DOHH2 (cell line): ENCODE measurements at regions not wholly inside any gene's neighbourhood (a gene's known extent, or its start where the extent isn't known, plus 50 kb on each side); places are given as distances from the start of the nearest gene placed in this dataset.

Source experiments
- CTCF ChIP-seq: fragments of 200-600 bp; sonication (generic); IDR thresholded peaks from one replicate; pipeline ENCODE4 v1.5.1; 2014; ENCODE audit warnings: antibody characterized with exemption, mild to moderate bottlenecking, low read depth, low read length; ENCODE audit not compliant: poor library complexity, severe bottlenecking
- EZH2phosphoT487 ChIP-seq: fragments of 200-600 bp; sonication (generic); IDR thresholded peaks from 2 replicates; pipeline ENCODE4 v1.6.1; 2017; ENCODE audit warnings: borderline replicate concordance, mild to moderate bottlenecking, antibody characterized with exemption, low read length, moderate library complexity, mixed read lengths

GRCh38 chr14:99995700-99996356, 69.4 kb upstream of the EVL start:
- TF ChIP-seq CTCF (peak; percentile 92), EZH2phosphoT487 (no peak)
